Testis (tissue), 2 donors: ENCODE measurements at regions not wholly inside any gene's neighbourhood (a gene's known extent, or its start where the extent isn't known, plus 50 kb on each side); places are given as distances from the start of the nearest gene placed in this dataset.

Experiments used
- POLR2A ChIP-seq: fragments of 450-650 bp; IDR thresholded peaks from one replicate; pipeline ENCODE4 v1.6.1; 2017; ENCODE audit warnings: antibody characterized with exemption, mild to moderate bottlenecking, moderate library complexity
- TF ChIP-seq, protein P1 (sequence below), 3 experiments: fragments of 450-650 bp in 2 of 3; fragments of 200-600 bp in 1 of 3; sonication (generic) in 1 of 3; IDR thresholded peaks; one replicate each; pipeline ENCODE4 v1.5.1; 2016 to 2019; ENCODE audit warnings: antibody characterized with exemption in 3 of 3, mild to moderate bottlenecking in 2 of 3, moderate library complexity in 1 of 3

DNA sequence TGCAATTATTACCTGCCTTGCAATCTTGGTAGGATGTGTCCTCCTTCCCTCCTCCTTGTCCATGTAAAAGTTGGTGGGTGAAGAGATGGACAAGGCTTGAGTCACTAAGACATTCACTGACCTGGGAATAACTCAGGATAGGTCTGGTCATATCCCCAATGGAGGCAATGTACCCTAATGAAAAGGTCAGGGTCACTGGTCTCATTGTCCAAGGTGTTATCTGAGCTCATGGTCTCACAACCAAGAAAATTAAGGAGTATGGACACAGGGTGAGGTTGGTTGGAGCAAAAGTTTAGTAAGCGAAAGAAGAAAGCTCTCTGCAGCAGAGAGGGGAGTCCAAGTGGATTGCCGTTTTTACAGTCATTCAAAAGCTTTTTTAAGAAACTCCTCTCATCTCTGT is 179.0 kb downstream of the SNRPN start:
- TF ChIP-seq POLR2A, result no peak
- TF ChIP-seq, protein P1, sequence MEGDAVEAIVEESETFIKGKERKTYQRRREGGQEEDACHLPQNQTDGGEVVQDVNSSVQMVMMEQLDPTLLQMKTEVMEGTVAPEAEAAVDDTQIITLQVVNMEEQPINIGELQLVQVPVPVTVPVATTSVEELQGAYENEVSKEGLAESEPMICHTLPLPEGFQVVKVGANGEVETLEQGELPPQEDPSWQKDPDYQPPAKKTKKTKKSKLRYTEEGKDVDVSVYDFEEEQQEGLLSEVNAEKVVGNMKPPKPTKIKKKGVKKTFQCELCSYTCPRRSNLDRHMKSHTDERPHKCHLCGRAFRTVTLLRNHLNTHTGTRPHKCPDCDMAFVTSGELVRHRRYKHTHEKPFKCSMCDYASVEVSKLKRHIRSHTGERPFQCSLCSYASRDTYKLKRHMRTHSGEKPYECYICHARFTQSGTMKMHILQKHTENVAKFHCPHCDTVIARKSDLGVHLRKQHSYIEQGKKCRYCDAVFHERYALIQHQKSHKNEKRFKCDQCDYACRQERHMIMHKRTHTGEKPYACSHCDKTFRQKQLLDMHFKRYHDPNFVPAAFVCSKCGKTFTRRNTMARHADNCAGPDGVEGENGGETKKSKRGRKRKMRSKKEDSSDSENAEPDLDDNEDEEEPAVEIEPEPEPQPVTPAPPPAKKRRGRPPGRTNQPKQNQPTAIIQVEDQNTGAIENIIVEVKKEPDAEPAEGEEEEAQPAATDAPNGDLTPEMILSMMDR (IDR thresholded peaks at IDR 0.05), result no peak
